ENCODE measurements at regions not wholly inside any gene's neighbourhood (a gene's known extent, or its start where the extent isn't known, plus 50 kb on each side); places are given as distances from the start of the nearest gene placed in this dataset.

DNA sequence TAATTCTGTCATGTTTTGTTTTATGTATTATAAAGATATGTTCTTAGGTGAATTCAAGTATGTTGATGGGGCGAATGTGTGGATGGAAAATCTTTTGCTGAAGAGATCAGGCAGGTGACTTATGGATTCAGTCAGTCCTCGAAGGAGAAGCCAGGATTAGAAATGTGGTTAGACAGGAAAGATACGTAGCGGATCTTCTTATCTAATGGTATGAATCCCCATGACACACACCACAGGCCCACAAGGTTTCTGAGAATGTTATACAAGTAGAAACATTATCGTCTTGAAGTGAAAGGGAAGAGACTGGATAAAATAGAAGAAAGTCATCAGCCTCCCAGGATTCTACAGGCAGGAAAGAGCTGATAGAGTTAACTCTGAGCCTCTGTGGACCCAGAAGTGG, 69.0 kb upstream of the RFXAP start:
- no peak for DNase-seq (ENCODE audit: low read depth)

DNA sequence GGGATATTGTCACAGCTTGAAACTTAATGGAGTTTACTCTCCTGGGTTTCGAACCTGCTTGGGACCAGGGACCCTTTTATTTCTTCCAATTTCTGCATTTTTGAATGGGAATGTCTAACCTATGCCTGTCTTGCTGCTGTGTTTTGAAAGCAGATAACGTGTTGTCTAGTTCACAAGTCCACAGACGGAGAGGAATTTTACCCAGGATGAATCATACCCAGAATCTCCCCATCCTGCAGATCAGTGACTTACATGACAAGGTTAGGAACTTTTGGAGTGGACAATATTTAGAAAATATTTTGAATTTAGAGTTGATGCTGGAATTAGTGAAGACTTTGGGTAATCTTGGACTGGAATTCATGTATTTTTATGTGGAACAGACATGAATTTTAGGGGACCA, 68.6 kb upstream of the RFXAP start:
- DNase-seq (ENCODE audit: low read depth) = no peak

DNA sequence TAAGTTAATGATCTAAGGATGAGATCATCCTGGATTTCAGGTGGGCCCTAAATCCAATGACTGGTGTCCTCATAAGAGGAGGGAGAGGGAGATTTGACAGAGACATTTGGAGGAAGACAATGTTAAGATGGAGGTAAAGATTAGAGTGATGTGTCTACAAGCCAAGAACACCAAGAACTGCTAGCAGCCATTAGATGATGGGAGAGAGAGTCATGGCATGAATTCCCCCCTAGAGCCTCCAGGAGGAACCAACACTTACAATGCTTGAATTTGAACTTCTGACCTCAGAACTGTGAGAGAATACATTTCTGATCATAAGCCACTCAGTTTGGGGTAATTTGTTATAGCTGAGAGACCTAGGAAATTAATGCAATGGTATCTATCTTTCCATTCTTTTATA, 68.1 kb upstream of the RFXAP start:
- DNase-seq (ENCODE audit: low read depth) = no peak

DNA sequence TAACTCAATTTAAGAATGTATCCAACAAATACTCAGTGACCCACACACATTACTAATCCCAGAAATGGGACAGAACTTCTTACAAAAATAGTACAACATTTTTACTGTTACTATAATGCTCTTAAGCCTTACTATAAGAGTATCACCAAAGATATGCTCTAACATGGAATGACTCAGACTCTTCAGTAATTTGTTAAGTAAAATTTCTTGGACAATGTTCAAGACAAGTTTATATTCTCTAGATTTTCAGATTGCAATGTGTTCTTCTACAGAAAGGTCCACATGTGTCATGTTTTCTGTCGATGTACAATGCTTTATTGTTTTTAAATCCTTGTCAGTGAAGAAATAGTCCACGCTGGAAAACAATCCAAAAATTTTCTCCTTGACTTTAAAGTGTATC, 66.3 kb upstream of the RFXAP start:
- no peak for DNase-seq (ENCODE audit: low read depth)

DNA sequence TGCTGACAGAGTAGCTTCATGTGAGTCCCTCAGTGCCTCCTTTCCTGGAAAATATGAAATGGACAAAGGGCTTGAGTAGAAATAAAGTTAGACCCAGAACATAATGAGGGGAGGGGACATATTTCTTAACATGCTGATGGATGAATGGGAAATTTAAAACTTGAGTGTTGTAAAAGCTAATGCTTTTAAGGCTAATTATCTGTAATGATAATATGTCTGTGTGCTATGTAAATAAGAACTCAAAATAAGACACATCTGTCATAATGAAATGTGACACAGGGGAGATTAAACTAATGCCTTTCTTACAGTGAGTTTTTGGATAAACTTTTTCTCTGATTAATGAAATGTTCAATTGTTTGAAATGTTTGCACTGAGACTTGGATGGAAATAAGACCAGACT, 65.8 kb upstream of the RFXAP start:
- no peak for DNase-seq (ENCODE audit: low read depth)

DNA sequence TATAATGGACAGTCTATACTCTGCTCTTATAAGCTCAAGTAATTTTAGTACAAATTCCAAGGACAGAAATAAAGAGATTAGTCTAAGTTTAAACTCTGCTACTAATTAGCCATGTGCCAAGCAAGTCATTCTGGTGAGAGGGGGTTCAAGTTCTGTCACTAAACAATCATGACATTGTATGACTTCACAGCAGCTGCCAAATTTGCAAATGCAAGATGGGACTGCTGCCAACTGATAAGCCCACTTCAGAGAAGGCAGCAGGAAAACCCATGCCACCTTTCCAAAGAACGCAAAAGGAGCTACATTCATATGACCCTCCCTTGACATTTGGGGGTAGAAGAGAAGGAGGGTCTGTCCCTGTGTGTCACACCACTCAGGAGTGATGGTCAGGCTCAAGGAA, 60.7 kb upstream of the RFXAP start:
- no peak for DNase-seq (ENCODE audit: low read depth)

DNA sequence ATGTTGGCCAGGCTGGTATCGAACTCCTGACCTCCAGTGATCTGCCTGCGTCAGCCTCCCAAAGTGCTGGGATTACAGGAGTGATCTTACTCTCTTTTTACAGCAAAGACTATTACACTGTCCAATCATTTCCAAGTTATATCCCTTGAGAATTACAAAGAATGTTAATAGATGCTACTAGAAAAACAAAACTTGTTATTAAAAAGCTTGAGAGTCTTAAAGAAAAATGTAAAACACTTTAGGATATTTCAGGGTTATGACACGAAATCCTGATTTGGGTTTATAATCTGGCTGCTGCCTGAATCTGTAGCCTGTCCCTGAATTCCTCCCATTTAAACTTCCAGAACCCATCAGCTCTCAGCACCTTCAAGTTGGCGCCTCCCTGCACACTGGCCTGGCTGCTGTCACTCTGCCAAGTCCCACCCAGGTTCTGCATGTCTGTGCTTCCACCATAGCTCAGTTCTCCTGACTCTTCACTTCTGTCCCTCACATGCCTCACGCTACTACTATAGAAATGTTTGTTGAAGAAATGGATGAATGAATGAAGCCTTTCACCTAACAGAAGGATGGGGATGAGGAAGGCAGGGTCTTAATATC, 55.8 kb upstream of the RFXAP start:
- DNase-seq (ENCODE audit: low read depth) = no peak

DNA sequence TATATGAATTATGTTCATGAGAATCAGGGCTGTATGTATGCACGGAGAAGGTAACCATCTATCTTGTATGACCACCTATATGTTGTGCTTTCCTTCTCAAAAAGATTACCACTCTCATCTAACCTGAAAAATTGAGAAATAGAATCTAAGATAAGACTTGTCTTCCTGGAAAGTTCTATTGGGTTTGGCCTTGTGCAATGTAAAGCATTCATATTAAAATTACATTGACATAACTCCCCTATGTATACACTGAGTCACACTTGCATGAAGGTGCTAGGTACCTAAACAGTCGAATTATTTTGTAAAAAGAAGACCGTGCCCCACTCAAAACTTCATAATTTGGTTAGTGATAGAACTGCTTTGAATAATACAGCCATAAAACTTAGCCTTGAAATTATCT, 54.5 kb upstream of the RFXAP start:
- DNase-seq (ENCODE audit: low read depth) = no peak

DNA sequence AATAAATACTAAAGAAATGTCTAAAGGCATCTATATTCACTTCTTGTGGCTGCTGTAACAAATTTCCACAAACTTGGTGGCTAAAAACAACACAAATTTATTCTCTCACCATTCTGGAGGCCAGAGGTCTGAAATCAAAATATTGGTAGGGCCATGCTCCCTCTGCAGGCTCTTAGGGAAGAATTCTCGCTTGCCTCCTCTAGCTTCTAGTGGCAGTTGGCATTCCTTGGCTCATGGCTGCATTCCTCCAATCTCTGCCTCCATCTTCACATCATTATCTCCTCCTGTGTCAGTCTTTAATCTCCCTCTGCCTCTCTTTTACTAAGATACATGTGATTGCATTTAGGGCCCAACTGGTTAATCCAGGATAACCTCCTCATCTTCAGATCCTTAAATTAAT, 54.1 kb upstream of the RFXAP start:
- no peak for DNase-seq (ENCODE audit: low read depth)

DNA sequence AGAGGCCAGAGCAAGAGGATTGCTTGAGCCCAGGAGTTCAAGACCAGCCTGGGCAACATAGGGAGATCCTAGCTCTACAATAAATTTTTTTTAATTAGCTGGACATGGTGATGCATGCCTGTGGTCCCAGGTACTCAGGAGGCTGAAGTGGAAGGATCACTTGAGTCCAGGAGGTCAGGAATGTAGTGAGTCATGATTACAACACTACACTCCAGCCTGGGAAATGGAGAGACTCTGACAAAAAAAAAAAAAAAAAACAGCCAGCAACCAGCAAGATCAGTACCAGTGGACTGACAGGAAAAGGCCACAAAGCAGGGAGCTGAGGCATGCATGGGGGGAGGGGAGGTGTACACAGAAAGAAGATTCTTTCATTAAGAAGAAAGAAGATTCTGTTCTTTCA, 52.7 kb upstream of the RFXAP start:
- DNase-seq (ENCODE audit: low read depth) = peak; percentile 36

DNA sequence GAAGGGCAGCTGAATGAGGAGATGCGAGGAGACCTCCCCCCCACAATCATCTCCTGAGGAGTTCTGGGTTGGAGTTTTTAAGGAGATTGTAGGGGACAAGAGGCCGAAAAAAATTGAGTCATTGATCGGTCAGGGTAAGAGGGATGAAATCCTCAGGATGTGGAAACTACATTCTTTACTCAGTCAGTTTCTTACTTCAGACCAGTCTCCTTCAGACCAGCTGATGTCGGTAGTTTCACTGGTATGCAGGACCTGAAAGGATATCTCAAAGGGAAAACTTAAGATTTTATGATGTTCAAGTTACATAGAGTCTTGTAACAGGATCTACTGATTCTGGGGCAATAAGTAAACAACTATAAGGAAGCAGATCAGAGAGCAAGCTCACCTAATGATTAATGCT, 51.7 kb upstream of the RFXAP start:
- no peak for DNase-seq (ENCODE audit: low read depth)

DNA sequence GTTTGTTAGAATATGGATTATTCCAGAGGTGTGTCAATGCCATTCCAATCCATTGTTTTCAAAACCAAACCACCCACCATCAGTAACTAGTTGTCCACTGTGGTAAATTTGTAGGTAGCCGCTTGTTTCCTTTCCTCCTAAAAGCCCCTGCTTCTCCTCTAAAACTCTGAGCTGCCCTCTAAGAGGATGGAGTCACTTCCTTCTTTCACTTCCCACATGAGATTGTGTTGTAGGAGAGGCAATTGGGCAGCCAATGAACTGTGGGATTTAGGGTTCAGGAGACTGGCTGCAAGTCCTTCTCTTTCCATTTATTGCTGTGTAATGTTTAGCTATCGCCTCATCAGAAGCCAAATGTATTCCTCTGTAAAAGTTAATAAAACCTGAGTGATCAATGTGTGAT, 49.9 kb upstream of the RFXAP start:
- no peak for DNase-seq (ENCODE audit: low read depth)

All from LHCN-M2 (cell line).